Muscle of leg (tissue), 3 donors: ENCODE measurements at regions not wholly inside any gene's neighbourhood (a gene's known extent, or its start where the extent isn't known, plus 50 kb on each side); places are given as distances from the start of the nearest gene placed in this dataset.

Experiments used
- DNase-seq: peaks from one replicate; pipeline ENCODE4 v3.0.0; 2013
- H3K27ac ChIP-seq: one replicate; pipeline ENCODE4 v1.5.1; 2013; ENCODE audit warnings: mild to moderate bottlenecking, low read length, control low read depth
- H3K27me3 ChIP-seq: one replicate; pipeline ENCODE4 v1.6.1; 2013; ENCODE audit warnings: low read length; ENCODE audit not compliant: control insufficient read depth, insufficient read depth
- H3K36me3 ChIP-seq: one replicate; pipeline ENCODE4 v1.6.1; 2013; ENCODE audit warnings: low read length; ENCODE audit not compliant: control insufficient read depth, insufficient read depth
- H3K4me1 ChIP-seq: one replicate; pipeline ENCODE4 v1.6.1; 2013; ENCODE audit warnings: low read length; ENCODE audit not compliant: control insufficient read depth, insufficient read depth
- H3K4me3 ChIP-seq: one replicate; pipeline ENCODE4 v1.5.1; 2013; ENCODE audit warnings: low read length, control low read depth
- H3K9me3 ChIP-seq: replicated peaks from 2 replicates; pipeline ENCODE4 v1.6.1; 2013; ENCODE audit warnings: low read depth, low read length; ENCODE audit not compliant: control insufficient read depth
- WGBS: methylation state at CpG from one replicate; pipeline ENCODE4 v1.1.5; 2013; ENCODE audit warnings: missing lambda C conversion rate; ENCODE audit not compliant: insufficient coverage; 5-methylcytosine and 5-hydroxymethylcytosine counted together

DNA sequence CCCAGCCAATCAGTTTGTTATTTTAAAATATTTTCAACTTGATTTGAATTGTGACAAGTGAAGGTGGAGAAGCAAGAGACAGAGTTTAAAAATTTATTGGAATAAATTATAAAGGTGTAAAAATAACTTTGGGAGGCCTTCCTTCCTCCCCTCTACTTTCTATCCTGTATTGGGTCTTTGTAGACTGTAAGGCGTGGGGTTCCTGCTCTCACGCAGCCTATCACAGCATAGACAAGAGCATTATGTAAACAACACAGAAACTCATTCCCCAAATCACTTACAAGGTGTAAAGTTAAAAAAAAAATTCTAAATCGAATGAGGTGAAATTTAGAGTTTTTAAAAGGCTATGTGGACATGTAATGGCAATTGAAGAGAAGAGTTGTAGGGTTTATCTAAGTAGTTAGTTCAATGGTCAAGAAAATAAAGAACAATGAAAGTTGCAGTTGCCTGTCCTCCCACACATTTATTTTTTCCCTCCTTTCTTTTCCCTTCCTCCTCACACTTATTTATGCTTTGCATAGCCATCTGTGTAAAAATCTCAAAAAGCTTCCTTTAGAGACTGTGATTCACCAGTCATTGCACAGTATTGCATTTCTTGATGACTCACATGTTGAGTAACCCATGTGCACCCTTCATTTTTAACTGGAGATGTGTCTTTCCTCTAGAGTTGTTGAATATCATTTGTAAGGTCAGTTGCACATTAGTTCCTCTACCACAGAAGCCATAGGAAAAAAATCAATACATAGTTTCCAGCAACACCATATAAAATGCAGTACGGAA is 242.2 kb downstream of the PTPRC start:
- Histone ChIP-seq H3K27ac (no peak overlapping the region), H3K4me1 (peaks cover 6% of the 10 kb centered on the region), H3K9me3 (no peaks in the 10 kb centered on the region), H3K36me3 (peaks cover 3% of the 10 kb centered on the region), H3K4me3 (no peak overlapping the region), H3K27me3 (no peaks in the 10 kb centered on the region)
- no peak for DNase-seq
- WGBS = no CpG with 5 or more reads among the region's 4 CpGs

DNA sequence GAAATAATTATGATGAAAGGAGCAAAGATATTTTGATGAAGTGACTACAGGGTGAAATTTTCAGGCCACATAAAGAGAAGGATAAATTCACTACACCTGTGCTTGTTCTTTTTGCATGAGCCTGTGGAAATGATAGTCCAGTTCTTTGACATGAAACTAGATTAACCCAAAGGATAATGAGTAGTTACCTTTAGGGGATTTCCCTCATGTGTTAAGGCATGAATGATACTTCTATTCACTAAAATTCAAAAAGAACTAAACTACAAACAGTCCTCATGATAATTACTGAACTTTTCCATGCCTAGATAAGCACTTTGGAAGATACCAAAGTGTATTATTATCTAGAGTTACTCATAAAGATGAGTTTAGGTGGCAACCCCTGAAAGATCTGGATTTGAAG is 244.3 kb downstream of the PTPRC start:
- no peak for DNase-seq
- H3K4me1 ChIP-seq = no peaks in the 10 kb centered on the region
- H3K27ac ChIP-seq = no peak overlapping the region
- H3K9me3 ChIP-seq = no peaks in the 10 kb centered on the region
- peaks cover 3% of the 10 kb centered on the region for H3K36me3 ChIP-seq
- no peaks in the 10 kb centered on the region for H3K27me3 ChIP-seq
- H3K4me3 ChIP-seq = no peak overlapping the region

DNA sequence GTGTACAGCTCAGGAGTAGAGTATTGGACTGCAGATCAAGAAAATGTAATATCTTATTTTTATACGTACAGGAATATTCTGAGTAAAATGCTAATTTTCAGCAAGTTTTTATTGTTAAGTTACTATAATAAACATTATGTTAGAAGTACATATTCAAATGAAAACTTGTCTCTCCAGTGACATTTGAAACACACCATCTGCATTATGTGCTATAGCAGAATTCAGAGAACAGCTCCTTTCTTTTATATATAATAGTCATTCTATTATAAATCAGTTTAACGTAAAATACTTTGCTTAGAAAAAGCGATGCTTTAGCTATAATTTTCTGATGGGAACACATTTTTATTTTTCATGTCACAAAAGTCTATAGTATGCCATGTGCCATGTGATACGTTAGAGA is 249.0 kb downstream of the PTPRC start:
- Histone ChIP-seq H3K9me3 (no peaks in the 10 kb centered on the region), H3K4me1 (peaks cover 2% of the 10 kb centered on the region), H3K4me3 (no peak overlapping the region), H3K27ac (no peak overlapping the region), H3K36me3 (peaks cover 6% of the 10 kb centered on the region), H3K27me3 (no peaks in the 10 kb centered on the region)
- no peak for DNase-seq
- no CpG with 5 or more reads among the region's 4 CpGs for WGBS

DNA sequence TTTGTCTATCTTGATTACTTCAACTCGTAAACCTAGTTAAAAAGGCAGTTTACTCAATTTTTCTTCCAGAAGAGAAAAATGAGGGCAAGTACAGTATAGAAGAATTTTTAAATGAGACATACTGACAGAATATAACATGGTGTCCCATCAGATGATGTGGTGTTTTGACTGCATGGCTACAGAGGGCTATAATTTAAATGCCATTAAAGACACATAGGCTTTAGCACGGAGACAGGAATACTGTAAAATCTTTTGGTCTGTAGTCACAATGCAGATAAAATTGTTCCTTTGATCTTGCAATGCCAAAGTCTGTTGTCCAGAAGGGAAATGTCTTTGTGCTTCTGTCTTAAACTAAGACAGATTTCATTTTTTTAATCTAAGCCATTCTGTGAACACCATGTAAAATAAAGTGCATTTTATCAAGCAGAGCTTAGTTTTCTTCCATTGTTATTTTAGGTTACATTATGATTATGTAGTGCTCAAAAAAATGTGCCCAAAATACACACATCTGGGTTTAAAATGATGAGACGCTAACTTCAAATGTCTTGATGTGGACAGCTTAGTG is 249.6 kb downstream of the PTPRC start:
- H3K27me3 ChIP-seq = no peaks in the 10 kb centered on the region
- no peak for DNase-seq
- peaks cover 2% of the 10 kb centered on the region for H3K4me1 ChIP-seq
- H3K36me3 ChIP-seq = peaks cover 6% of the 10 kb centered on the region
- no peak overlapping the region for H3K4me3 ChIP-seq
- no peaks in the 10 kb centered on the region for H3K9me3 ChIP-seq
- no peak overlapping the region for H3K27ac ChIP-seq
- no CpG with 5 or more reads among the region's 3 CpGs for WGBS

- WGBS = no CpG with 5 or more reads among the region's 1 CpG
- Histone ChIP-seq H3K27ac (no peak overlapping the region), H3K4me1 (peaks cover 2% of the 10 kb centered on the region)
Measured at GRCh38 chr1:198889101-198889500, 250.3 kb downstream of the PTPRC start.

GRCh38 chr1:198889749-198890148 is 250.9 kb downstream of the PTPRC start:
- Histone ChIP-seq H3K9me3 (no peaks in the 10 kb centered on the region), H3K27ac (no peak overlapping the region), H3K4me1 (peaks cover 2% of the 10 kb centered on the region), H3K4me3 (no peak overlapping the region), H3K27me3 (no peaks in the 10 kb centered on the region), H3K36me3 (peaks cover 5% of the 10 kb centered on the region)
- no peak for DNase-seq
- WGBS = no CpG with 5 or more reads among the region's 1 CpG

More at GRCh38 chr1:198889101-198889500, 250.3 kb downstream of the PTPRC start:
- Histone ChIP-seq H3K36me3 (peaks cover 6% of the 10 kb centered on the region), H3K4me3 (no peak overlapping the region), H3K27me3 (no peaks in the 10 kb centered on the region), H3K9me3 (no peaks in the 10 kb centered on the region)
- DNase-seq = no peak

DNA sequence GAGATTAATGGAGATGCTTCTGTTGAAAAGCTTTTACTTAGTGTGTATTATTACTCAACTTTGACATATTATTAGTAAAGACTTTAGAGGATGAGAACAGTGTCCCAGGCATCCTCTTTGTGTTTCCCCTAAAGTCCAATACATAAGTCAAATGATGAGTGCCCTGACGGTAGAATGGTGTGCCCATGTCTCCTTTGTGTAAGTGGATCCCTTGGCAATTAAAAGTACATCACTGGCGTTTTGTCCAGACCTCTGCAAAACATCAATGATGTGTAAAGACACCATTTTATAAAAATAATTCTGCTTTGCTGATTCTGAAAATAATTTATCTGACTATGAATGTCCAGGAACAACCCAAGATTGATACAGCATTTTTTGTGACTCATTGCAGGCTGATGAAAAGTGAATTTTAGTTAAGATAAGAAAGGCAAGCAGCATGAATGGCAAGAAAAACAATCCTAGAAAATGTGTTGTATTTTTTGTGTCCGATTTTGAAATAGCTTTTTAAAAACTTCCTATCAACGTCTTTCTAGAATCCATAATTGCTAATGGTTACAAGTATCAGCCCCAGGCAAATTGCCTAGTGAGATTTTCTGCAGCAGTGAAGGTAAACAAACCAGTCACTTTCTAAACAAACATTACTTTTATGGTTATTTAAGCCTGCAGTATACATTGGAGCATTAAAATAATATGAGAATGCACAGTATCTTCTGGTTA is 251.5 kb downstream of the PTPRC start:
- H3K27me3 ChIP-seq = no peaks in the 10 kb centered on the region
- H3K27ac ChIP-seq = no peak overlapping the region
- peaks cover 6% of the 10 kb centered on the region for H3K36me3 ChIP-seq
- DNase-seq = no peak
- H3K4me1 ChIP-seq = peaks cover 2% of the 10 kb centered on the region
- no peaks in the 10 kb centered on the region for H3K9me3 ChIP-seq
- 80% methylated on average over 1 of the region's 4 CpGs for WGBS
- H3K4me3 ChIP-seq = no peak overlapping the region

DNA sequence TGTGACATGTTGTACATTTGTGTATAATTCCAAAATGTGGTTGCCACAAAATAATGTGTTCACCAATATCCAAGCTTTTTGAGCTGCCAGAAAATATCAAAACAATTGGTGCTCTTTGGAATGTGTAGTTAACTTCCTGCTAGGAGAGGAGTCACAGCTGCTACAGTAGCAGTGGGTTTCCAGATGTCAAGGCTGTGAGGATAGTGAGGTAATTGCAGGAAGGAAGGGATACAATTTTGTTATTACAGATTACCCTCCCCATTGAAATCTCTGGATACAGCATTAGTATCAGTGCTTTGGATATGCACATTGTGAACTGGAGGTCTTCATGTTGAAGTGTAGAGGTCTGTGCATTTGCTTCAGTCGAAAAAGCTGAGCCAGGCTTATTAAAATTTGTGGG is 253.2 kb downstream of the PTPRC start:
- Histone ChIP-seq H3K27ac (peak overlapping the region; percentile 72), H3K4me1 (peaks cover 2% of the 10 kb centered on the region), H3K9me3 (no peaks in the 10 kb centered on the region), H3K27me3 (no peaks in the 10 kb centered on the region), H3K36me3 (peaks cover 6% of the 10 kb centered on the region), H3K4me3 (no peak overlapping the region)
- no CpG with 5 or more reads among the region's 1 CpG for WGBS
- peak; percentile 81 for DNase-seq

DNA sequence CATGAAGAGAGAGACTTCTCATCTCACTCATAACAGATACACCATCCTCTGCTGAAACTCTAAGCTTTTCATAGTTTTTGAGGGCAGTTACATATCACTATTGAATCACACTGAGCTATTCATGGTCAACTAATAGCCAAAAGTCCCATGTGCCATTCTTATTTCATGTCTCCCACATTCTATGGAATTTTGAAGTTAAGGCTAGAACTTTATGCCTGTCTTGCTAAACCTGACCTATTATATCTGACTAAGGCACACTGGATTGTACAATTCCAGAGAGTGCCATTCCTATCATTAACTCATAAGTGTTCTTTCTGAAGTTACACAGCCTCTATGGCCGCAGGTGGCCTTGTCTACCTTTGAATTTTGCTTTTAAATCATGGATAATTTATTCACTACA is 254.3 kb downstream of the PTPRC start:
- Histone ChIP-seq H3K4me3 (no peak overlapping the region), H3K4me1 (peaks cover 2% of the 10 kb centered on the region), H3K27ac (peak overlapping the region; percentile 66), H3K36me3 (peaks cover 6% of the 10 kb centered on the region), H3K27me3 (no peaks in the 10 kb centered on the region), H3K9me3 (no peaks in the 10 kb centered on the region)
- DNase-seq = no peak
- no CpG with 5 or more reads among the region's 1 CpG for WGBS

GRCh38 chr1:198893763-198894444 is 255.1 kb downstream of the PTPRC start:
- no peak overlapping the region for H3K4me3 ChIP-seq
- WGBS = 100% methylated on average over 2 of the region's 4 CpGs

More at GRCh38 chr1:198893763-198894444, 255.1 kb downstream of the PTPRC start:
- peaks cover 6% of the 10 kb centered on the region for H3K36me3 ChIP-seq
- peaks cover 2% of the 10 kb centered on the region for H3K4me1 ChIP-seq
- H3K27ac ChIP-seq = no peak overlapping the region
- no peaks in the 10 kb centered on the region for H3K27me3 ChIP-seq
- no peaks in the 10 kb centered on the region for H3K9me3 ChIP-seq
- DNase-seq = no peak
